ENCODE measurements at regions not wholly inside any gene's neighbourhood (a gene's known extent, or its start where the extent isn't known, plus 50 kb on each side); places are given as distances from the start of the nearest gene placed in this dataset.

DNA sequence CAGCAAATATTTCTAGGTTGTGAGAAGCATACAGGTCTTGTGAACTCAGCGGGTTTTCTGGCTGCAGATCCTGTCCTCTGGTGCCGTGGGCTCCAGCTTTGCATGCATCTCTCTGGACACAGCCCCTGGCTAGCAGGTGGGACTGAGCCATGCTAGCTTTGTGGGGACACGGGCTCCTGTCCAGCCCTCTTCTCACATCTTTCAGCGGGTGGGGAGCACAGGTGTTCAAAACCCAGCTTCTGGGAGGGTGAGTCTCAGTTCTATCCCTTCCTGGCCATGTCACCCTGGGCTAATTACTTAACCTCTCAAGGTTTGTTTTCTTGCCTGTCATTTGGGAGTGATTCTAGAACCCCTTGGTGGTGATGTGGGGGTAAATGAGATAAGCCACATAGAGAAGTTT, 162.3 kb downstream of the ICE1 start:
- no peak for TF ChIP-seq POLR2A (IDR thresholded peaks at IDR 0.05; ENCODE audit: low read length)
- no peak for TF ChIP-seq GATA1 (IDR thresholded peaks at IDR 0.05; ENCODE audit: low read depth, low read length)

Data from erythroblast (primary cell).